Activated CD8-positive, alpha-beta T cell treated with anti-CD3 and anti-CD28 coated beads for 36 hours (primary cell): ENCODE measurements at regions not wholly inside any gene's neighbourhood (a gene's known extent, or its start where the extent isn't known, plus 50 kb on each side); places are given as distances from the start of the nearest gene placed in this dataset.
"Not testable (repeated sequence)": the region's sequence is repeated elsewhere in the genome, so short reads cannot be mapped to it uniquely, and the experiment has no call there.

Source experiments
- ATAC-seq: fragments of 200-7000 bp; cut with Tn5 transposase; one replicate; pipeline ENCODE4 v1.10.0; 2021; ENCODE audit warnings: mild to moderate bottlenecking, moderate library complexity
- CTCF ChIA-PET: fragments of 350-600 bp; sonication (Branson Sonifier 250); formaldehyde crosslinking; loops from one replicate; lab custom pipeline; 2021; ENCODE audit warnings: antibody characterized with exemption; lab: Charles Lee
- POLR2A ChIA-PET: fragments of 350-600 bp; sonication (Branson Sonifier 250); formaldehyde crosslinking; loops from one replicate; lab custom pipeline; 2021; ENCODE audit warnings: antibody characterized with exemption; lab: Charles Lee
- DNase-seq: peaks from one replicate; pipeline ENCODE4 v3.0.0-alpha.2; 2020
- H3K27ac Mint-ChIP-seq: one replicate; pipeline ENCODE4 v1.8.0; 2021; ENCODE audit warnings: mild to moderate bottlenecking, mixed read lengths
- H3K27me3 Mint-ChIP-seq: one replicate; pipeline ENCODE4 v1.8.0; 2021; ENCODE audit warnings: mixed read lengths
- H3K36me3 Mint-ChIP-seq: one replicate; pipeline ENCODE4 v1.8.0; 2021; ENCODE audit warnings: low read depth, mixed read lengths
- H3K4me1 Mint-ChIP-seq: one replicate; pipeline ENCODE4 v1.8.0; 2021; ENCODE audit warnings: low read depth, mixed read lengths
- H3K4me3 Mint-ChIP-seq: one replicate; pipeline ENCODE4 v1.8.0; 2021; ENCODE audit warnings: mild to moderate bottlenecking, moderate library complexity, mixed read lengths
- H3K9me3 Mint-ChIP-seq: one replicate; pipeline ENCODE4 v1.8.0; 2021; ENCODE audit warnings: mixed read lengths
- intact Hi-C: fragments of 100-400 bp; cut with micrococcal nuclease; formaldehyde crosslinking; loops from one replicate; pipeline ENCODE4 v1.10.0; 2022
- TF ChIP-seq, protein P1 (sequence below): fragments of 200-600 bp; IDR thresholded peaks from one replicate; pipeline ENCODE4 v1.8.0; 2022; ENCODE audit warnings: antibody characterized with exemption, mild to moderate bottlenecking

DNA sequence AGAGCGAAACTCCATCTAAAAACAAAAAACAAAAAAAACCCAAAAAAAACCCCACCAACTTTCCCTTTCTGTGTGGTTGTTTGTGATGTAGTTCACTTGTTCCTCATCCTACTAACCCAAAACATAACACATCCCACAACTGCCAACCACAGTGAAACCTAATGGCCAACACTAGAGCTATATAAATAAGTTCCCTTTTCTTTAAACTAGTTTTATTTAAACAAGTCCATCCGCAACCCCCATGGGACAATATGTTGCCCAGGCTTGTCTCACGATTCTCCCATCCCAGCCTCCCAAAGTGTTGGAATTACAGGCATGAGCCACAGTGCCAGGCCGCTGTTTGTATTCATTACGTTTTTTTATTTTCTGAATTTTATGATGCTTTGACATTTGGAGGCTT, 71.2 kb upstream of the ADGRE5 start:
- ATAC-seq: no peak
- no peak for DNase-seq
- POLR2A ChIA-PET: no interaction called here
- no peaks in the 10 kb centered on the region for H3K27me3 Mint-ChIP-seq
- peaks cover 3% of the 10 kb centered on the region for H3K9me3 Mint-ChIP-seq
- intact Hi-C loops: no loop called here
- no peaks in the 10 kb centered on the region for H3K36me3 Mint-ChIP-seq
- H3K4me3 Mint-ChIP-seq: no peak overlapping the region
- no peak overlapping the region for H3K27ac Mint-ChIP-seq
- TF ChIP-seq, protein P1, sequence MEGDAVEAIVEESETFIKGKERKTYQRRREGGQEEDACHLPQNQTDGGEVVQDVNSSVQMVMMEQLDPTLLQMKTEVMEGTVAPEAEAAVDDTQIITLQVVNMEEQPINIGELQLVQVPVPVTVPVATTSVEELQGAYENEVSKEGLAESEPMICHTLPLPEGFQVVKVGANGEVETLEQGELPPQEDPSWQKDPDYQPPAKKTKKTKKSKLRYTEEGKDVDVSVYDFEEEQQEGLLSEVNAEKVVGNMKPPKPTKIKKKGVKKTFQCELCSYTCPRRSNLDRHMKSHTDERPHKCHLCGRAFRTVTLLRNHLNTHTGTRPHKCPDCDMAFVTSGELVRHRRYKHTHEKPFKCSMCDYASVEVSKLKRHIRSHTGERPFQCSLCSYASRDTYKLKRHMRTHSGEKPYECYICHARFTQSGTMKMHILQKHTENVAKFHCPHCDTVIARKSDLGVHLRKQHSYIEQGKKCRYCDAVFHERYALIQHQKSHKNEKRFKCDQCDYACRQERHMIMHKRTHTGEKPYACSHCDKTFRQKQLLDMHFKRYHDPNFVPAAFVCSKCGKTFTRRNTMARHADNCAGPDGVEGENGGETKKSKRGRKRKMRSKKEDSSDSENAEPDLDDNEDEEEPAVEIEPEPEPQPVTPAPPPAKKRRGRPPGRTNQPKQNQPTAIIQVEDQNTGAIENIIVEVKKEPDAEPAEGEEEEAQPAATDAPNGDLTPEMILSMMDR: no peak
- CTCF ChIA-PET: no interaction called here
- H3K4me1 Mint-ChIP-seq: peaks cover 9% of the 10 kb centered on the region

DNA sequence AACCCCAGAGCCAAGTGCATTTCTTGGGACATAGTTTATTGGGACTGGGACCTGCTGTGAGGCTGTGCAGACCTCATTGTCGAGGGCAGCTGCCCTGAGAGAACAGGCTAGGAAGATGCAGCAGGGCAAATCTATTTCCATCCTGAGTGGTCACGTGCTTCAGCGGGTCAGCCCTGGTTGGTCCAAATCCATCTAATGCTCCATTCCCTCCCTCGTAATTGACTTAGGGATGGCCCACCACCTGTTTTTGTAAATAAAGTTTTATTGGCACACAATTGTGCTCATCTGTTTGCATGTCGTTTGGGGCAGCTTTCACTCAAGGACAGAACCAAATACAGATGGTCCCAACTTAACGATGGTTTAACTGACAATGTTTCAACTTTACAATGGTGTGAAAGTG, 75.5 kb upstream of the ADGRE5 start:
- H3K36me3 Mint-ChIP-seq: no peaks in the 10 kb centered on the region
- DNase-seq: no peak
- H3K4me1 Mint-ChIP-seq: peaks cover 9% of the 10 kb centered on the region
- H3K9me3 Mint-ChIP-seq: peaks cover 3% of the 10 kb centered on the region
- H3K4me3 Mint-ChIP-seq: no peak overlapping the region
- POLR2A ChIA-PET: interaction anchor here (0.9 kb wide), 1 partner anchor 41 kb away, joined by 3 read pairs; no protein-coding TSS in a partner anchor
- TF ChIP-seq, protein P1: no peak
- intact Hi-C loops: no loop called here
- no peak for ATAC-seq
- H3K27me3 Mint-ChIP-seq: no peaks in the 10 kb centered on the region
- CTCF ChIA-PET: interaction anchor here (1.0 to 1.4 kb wide), 2 partner anchors 17 to 25 kb away, joined by 3 to 5 read pairs; no protein-coding TSS in a partner anchor
- no peak overlapping the region for H3K27ac Mint-ChIP-seq

DNA sequence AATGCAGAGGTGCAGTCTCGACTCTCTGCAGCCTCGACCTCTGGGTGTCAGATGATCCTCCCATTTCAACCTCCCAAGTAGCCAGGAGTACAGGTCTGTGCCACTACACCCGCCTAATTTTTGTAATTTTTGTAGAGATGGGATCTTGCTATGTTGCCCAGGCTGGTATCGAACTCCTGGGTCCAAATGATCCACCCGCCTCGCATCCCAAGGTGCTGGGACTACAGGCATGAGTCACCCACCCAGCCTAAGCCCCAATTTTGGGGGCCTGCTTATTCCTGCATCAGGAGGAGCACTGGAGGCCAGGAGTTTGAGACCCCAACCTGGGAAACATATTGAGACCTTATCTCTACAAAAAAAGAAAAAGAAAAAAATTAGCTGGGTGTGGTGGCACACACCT, 80.1 kb upstream of the ADGRE5 start:
- Mint-ChIP-seq H3K36me3 (no peaks in the 10 kb centered on the region), H3K27ac (no peak overlapping the region), H3K4me3 (no peak overlapping the region), H3K9me3 (no peaks in the 10 kb centered on the region), H3K4me1 (no peaks in the 10 kb centered on the region), H3K27me3 (no peaks in the 10 kb centered on the region)
- ChIA-PET POLR2A (no interaction called here), CTCF (interaction anchor here (0.7 to 1.9 kb wide), 3 partner anchors 47 to 164 kb away, joined by 3 to 5 read pairs (median 4); partner anchors contain the start of gene ASF1B)
- ATAC-seq (no peak), DNase-seq (no peak)
- intact Hi-C loops: no loop called here
- TF ChIP-seq, protein P1: no peak

DNA sequence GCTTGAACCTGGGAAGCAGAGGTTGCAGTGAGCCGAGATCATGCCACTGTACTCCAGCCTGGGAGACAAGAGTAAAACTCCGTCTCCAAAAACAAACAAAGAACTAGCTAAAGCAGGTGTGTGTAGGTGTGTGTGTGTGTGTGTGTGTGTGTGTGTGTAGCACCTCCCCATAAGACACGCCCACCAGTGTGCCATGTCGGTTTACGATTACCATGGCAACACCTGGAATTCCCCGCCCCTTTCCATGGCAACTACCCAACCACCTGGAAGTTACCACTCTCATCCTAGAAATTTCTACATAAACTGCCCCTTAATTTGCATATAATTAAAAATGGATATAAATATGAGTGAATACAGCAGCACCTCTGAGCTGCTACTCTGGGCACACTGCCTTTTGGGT, 80.9 kb upstream of the ADGRE5 start:
- H3K27ac Mint-ChIP-seq: no peak overlapping the region
- intact Hi-C loops: no loop called here
- ATAC-seq (no peak), DNase-seq (no peak)
- no peaks in the 10 kb centered on the region for H3K4me1 Mint-ChIP-seq
- POLR2A ChIA-PET: no interaction called here
- H3K9me3 Mint-ChIP-seq: no peaks in the 10 kb centered on the region
- TF ChIP-seq, protein P1: no peak
- CTCF ChIA-PET: interaction anchor here (1.5 kb wide), 2 partner anchors 12 to 48 kb away, joined by 4 to 5 read pairs; no protein-coding TSS in a partner anchor
- H3K4me3 Mint-ChIP-seq: no peak overlapping the region
- no peaks in the 10 kb centered on the region for H3K27me3 Mint-ChIP-seq
- no peaks in the 10 kb centered on the region for H3K36me3 Mint-ChIP-seq

DNA sequence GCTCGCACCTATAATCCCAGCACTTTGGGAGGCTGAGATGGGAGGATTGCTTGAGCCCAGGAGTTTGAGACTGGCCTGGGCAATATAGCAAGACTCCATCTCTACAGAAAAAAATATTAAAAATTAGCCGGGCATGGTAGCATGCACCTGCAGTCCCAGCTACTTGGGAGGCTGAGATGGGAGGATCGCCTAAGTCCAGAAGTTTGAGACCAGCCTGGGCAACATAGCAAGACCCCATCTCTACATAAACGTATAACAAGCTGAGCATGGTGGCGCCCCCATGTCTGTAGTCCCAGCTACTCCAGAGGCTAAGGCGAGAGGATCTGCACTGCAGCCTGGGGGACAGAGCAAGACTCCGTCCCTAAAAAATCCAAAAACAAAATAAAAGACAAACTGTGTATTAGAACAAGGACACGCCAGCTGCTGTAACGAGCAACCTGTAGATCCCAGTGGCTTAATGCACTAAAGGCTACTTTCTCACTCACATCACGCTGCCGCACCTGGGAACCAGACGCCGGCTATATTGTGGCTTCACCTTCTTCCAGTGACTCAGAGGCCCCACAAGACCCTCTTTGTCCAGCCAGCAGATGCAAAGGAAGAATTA, 81.9 kb upstream of the ADGRE5 start:
- H3K4me1 Mint-ChIP-seq, H3K36me3 Mint-ChIP-seq, DNase-seq, H3K4me3 Mint-ChIP-seq, H3K9me3 Mint-ChIP-seq, H3K27me3 Mint-ChIP-seq, H3K27ac Mint-ChIP-seq, POLR2A ChIA-PET, ATAC-seq, intact Hi-C loops: not testable (repeated sequence)
- CTCF ChIA-PET: interaction anchor here (1.5 kb wide), 1 partner anchor 11 kb away, joined by 4 read pairs; no protein-coding TSS in a partner anchor

DNA sequence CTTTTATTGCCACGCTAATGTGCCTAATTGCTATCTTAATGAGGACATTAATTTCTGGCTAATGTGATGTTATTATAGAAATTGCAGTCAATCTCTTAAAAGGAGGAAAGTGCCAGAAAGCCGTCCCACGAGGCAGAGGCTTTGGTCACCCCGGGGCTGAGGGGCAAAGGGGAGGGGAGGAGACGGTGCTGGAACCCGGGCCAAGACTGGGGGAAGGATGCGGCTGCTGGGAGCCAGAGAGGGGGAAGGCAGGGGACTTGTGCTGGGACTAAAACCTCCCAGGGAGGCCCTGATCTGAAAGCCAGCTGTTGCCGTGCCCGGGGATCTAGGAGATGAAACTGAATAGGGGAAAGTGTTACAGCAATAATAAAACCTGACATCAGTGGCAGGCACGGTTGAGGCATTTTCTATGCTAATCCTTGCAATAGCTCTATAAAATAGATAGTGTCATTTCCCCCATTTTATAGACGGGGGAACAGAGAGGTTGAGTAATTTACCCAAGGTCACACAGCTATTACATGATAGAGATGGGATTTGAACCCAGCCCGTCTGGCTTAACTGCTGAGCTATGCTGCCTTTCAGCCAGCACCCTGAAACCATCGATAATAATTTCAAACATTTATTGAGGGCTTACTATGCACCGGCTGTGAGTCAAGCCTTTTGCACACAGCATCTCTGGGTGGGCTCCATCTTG, 83.2 kb upstream of the ADGRE5 start:
- H3K36me3 Mint-ChIP-seq, POLR2A ChIA-PET, ATAC-seq, CTCF ChIA-PET, intact Hi-C loops, H3K9me3 Mint-ChIP-seq, DNase-seq, H3K27ac Mint-ChIP-seq, H3K4me1 Mint-ChIP-seq, H3K27me3 Mint-ChIP-seq, H3K4me3 Mint-ChIP-seq: not testable (repeated sequence)

DNA sequence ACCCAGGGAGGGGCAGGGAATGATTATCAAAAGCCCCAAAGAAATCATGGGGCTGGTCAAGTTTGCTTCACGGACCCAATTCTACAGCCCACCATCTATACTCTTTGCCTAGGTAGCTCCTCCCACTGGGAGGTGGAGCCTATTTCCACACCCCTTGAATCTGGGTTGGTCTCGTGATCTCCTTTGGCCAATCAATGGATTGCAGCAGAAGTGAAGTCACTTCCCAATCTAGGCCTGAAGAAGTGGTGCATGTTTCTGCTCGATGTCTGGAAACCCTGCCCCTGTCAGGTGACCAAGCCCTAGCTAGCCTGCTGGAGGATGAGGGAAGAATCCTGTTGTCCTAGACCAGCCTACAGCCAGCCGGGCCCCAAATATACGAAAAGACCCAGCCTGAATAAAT, 86.3 kb upstream of the ADGRE5 start:
- H3K27ac Mint-ChIP-seq, H3K36me3 Mint-ChIP-seq, H3K4me1 Mint-ChIP-seq, H3K27me3 Mint-ChIP-seq, H3K9me3 Mint-ChIP-seq, intact Hi-C loops, H3K4me3 Mint-ChIP-seq: not testable (repeated sequence)
- ATAC-seq (peak; percentile 94), DNase-seq (peak; percentile 69)
- ChIA-PET POLR2A (interaction anchor here (0.7 kb wide), 1 partner anchor 829 kb away, joined by 3 read pairs; no protein-coding TSS in a partner anchor), CTCF (interaction anchor here (1.3 kb wide), 1 partner anchor 73 kb away, joined by 4 read pairs; no protein-coding TSS in a partner anchor)

DNA sequence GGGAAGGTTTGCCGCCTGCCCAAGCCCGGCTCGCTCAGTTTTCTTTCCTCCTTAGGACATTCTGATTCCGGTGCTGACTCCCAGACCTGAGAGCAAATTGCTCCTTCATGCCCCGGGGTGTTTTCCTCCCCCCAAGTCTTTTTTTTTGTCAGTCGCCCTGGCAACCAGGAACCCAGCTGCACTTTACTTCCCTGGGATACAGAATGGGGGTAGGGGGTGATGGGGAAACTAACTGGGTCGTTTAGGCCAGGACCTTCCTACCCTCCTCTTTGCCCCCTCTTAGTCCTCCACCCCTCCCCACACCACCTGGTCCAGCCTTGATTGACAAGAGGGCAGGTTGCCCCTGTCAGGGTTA, 87.5 kb upstream of the ADGRE5 start:
- DNase-seq, ATAC-seq, CTCF ChIA-PET, POLR2A ChIA-PET, H3K4me1 Mint-ChIP-seq, intact Hi-C loops, H3K36me3 Mint-ChIP-seq, H3K9me3 Mint-ChIP-seq, H3K27me3 Mint-ChIP-seq, H3K27ac Mint-ChIP-seq, H3K4me3 Mint-ChIP-seq: not testable (repeated sequence)
